ENCODE measurements at regions not wholly inside any gene's neighbourhood (a gene's known extent, or its start where the extent isn't known, plus 50 kb on each side); places are given as distances from the start of the nearest gene placed in this dataset.

DNA sequence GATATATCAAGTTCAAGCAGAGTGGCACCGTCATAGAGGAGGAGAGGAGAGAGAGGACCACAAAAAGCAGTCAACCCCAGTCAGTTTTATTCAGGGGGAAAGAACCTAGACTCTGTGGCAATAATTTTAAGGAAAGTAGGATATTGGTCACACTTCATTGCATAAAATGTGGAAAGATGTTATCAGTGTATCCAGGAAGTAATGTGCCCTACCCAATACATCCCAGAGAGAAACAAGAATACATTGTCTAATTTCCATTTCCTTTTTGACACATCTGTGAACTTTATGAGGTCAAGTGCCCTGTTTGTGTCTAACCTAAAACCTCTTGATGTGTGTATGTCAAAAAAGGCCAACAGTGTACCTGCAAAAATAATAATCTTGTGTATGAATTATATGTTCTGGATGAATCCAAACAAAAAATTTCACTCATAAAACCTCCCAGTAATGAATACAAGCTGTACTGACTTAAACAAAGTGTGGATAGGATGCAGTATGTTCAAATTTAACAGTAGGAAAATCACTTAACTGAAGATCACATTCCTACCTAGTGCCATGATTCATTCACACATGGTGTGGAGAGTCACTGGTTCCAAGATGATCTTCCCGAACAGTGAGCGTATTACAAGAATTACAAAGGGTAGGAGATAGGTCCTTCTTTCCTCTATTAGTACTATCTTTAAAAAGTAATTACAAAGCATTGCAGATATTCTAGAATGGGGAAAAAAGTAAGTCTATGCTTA, 712.1 kb upstream of the CXADR start:
- 90 to 91% methylated on average over 3 of the region's 3 CpGs for WGBS, 2 donors
- Histone ChIP-seq H3K4me1 (no peaks in the 10 kb centered on the region), H3K27me3 (no peaks in the 10 kb centered on the region), H3K27ac (no peak overlapping the region), H3K9me3 (peaks cover 0 to 24% (median 15%) of the 10 kb centered on the region in 11 donors), H3K4me3 (no peak overlapping the region), H3K36me3 (no peaks in the 10 kb centered on the region)
- intact Hi-C loops (cut with DNase I) = no loop called here
- DNase-seq (no peak), ATAC-seq (no peak)
- TF ChIP-seq, protein P1, sequence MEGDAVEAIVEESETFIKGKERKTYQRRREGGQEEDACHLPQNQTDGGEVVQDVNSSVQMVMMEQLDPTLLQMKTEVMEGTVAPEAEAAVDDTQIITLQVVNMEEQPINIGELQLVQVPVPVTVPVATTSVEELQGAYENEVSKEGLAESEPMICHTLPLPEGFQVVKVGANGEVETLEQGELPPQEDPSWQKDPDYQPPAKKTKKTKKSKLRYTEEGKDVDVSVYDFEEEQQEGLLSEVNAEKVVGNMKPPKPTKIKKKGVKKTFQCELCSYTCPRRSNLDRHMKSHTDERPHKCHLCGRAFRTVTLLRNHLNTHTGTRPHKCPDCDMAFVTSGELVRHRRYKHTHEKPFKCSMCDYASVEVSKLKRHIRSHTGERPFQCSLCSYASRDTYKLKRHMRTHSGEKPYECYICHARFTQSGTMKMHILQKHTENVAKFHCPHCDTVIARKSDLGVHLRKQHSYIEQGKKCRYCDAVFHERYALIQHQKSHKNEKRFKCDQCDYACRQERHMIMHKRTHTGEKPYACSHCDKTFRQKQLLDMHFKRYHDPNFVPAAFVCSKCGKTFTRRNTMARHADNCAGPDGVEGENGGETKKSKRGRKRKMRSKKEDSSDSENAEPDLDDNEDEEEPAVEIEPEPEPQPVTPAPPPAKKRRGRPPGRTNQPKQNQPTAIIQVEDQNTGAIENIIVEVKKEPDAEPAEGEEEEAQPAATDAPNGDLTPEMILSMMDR (IDR thresholded peaks at IDR 0.05) = no peak

DNA sequence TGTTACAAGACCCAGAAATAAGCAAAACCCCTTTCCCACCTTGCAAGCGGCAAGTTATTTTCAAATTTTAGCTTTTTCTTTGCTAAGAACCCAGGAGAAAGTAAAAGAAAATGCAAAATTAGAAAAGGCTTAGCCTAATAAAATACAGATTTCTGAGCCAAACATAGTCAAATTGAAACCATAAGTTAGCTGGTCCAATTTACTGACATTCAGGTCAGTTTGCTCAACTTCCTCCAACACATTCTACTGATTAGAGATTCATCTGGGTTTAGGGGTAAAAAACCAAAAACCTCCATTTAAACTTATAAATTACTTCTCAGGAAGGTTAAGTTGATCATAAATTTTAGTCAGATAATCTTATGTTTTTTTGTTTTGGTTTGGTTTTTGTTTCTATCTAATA, 701.8 kb upstream of the CXADR start:
- DNase-seq (no peak), ATAC-seq (no peak)
- no peak overlapping the region for H3K27ac ChIP-seq
- WGBS, 2 donors = 94 to 95% methylated on average over 1 of the region's 1 CpG
- TF ChIP-seq, protein P1 (IDR thresholded peaks at IDR 0.05) = no peak
- H3K4me1 ChIP-seq = no peaks in the 10 kb centered on the region
- H3K4me3 ChIP-seq = no peak overlapping the region
- H3K36me3 ChIP-seq = no peaks in the 10 kb centered on the region
- no peaks in the 10 kb centered on the region for H3K27me3 ChIP-seq
- H3K9me3 ChIP-seq = peaks cover 0 to 18% (median 0%) of the 10 kb centered on the region in 11 donors
- intact Hi-C loops (cut with DNase I) = no loop called here

DNA sequence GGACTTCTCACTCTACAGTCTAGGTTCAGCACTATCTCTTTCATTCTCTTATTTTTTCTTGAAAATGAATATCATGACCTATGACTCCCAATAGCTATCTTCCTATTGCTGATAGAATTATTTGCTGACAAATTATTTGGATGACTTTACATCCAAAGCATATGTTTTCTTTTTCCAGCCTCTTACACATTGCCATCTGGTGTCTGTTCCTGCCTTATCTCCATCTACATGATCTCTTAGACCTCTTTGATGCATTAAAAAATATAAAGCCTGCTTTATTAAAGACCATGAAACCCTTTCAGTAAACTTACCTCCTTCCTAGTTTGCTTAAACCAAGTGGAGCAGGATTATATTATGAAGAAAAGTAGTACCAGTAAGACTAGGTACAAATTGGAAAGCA, 700.9 kb upstream of the CXADR start:
- intact Hi-C loops (cut with DNase I) = no loop called here
- no peak overlapping the region for H3K27ac ChIP-seq
- ATAC-seq = no peak
- TF ChIP-seq, protein P1 (IDR thresholded peaks at IDR 0.05) = no peak
- peaks cover 0 to 11% (median 0%) of the 10 kb centered on the region in 11 donors for H3K9me3 ChIP-seq
- no peaks in the 10 kb centered on the region for H3K27me3 ChIP-seq
- DNase-seq = no peak
- no peaks in the 10 kb centered on the region for H3K4me1 ChIP-seq
- H3K36me3 ChIP-seq = no peaks in the 10 kb centered on the region
- no peak overlapping the region for H3K4me3 ChIP-seq

DNA sequence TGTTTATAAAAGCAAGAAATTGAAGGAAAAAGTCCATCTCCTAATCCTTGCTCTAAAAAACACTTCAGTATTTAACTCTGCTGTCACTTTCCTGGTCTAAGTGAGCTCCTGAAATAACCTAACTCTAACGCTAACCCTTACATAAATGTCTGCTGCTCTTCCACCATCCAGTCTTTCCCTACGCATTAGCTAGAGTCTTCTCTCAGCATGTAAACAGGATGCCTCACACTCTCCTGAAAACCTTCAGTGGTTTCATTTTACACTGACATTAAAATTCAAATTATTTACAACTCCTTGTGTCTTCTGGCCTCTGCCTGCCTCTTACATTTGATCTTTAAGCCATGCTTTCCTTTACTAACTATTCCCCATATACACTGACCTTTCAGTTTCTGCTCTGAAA, 697.6 kb upstream of the CXADR start:
- H3K36me3 ChIP-seq = no peaks in the 10 kb centered on the region
- no peaks in the 10 kb centered on the region for H3K9me3 ChIP-seq
- TF ChIP-seq, protein P1 (IDR thresholded peaks at IDR 0.05) = no peak
- no peak overlapping the region for H3K4me3 ChIP-seq
- intact Hi-C loops (cut with DNase I) = no loop called here
- no peaks in the 10 kb centered on the region for H3K4me1 ChIP-seq
- H3K27me3 ChIP-seq = no peaks in the 10 kb centered on the region
- DNase-seq (no peak), ATAC-seq (no peak)
- 82 to 84% methylated on average over 2 of the region's 2 CpGs for WGBS, 2 donors
- H3K27ac ChIP-seq = no peak overlapping the region
